PC-9 (cell line): ENCODE measurements at regions not wholly inside any gene's neighbourhood (a gene's known extent, or its start where the extent isn't known, plus 50 kb on each side); places are given as distances from the start of the nearest gene placed in this dataset.

Experiments used
- EZH2 ChIP-seq: fragments of 200-600 bp; sonication (generic); IDR thresholded peaks from 2 replicates; pipeline ENCODE4 v1.8.0; 2017; ENCODE audit warnings: antibody characterized with exemption, low read depth
- TF ChIP-seq, protein P1 (sequence below): fragments of 200-600 bp; sonication (generic); conservative IDR thresholded peaks from 2 replicates; pipeline ENCODE4 v1.6.1; 2017; ENCODE audit warnings: mixed run types, antibody characterized with exemption, mild to moderate bottlenecking, moderate library complexity

DNA sequence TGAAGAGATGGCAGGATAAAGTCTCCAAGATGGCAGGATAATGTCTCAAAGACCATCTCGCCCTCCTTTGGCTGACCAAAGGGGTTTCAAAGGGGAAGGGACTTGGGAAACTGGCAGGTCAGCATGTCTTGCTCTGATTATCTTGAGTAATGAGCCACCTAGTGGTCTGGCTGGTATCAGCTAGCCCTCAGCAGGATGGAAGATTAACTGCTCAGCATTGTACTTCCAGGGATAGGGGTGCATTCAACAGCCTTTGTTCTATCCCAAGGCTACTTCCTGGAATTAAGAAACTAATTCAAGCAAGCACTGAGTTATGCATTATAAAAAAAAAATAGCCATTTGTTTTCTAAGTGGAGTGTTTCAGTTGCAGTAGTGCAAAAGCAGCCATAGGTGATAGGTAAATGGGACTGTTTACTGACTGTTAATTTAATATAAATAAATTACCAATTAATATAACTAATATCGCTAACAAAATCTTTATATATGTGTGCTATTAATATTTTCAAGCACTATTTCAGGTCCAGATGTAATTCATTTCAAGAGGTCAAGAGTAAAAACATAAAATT lies 555.5 kb downstream of the CDH9 start:
- TF ChIP-seq, protein P1, sequence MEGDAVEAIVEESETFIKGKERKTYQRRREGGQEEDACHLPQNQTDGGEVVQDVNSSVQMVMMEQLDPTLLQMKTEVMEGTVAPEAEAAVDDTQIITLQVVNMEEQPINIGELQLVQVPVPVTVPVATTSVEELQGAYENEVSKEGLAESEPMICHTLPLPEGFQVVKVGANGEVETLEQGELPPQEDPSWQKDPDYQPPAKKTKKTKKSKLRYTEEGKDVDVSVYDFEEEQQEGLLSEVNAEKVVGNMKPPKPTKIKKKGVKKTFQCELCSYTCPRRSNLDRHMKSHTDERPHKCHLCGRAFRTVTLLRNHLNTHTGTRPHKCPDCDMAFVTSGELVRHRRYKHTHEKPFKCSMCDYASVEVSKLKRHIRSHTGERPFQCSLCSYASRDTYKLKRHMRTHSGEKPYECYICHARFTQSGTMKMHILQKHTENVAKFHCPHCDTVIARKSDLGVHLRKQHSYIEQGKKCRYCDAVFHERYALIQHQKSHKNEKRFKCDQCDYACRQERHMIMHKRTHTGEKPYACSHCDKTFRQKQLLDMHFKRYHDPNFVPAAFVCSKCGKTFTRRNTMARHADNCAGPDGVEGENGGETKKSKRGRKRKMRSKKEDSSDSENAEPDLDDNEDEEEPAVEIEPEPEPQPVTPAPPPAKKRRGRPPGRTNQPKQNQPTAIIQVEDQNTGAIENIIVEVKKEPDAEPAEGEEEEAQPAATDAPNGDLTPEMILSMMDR: peak; percentile 73
- TF ChIP-seq EZH2: no peak
